OCI-LY7 (cell line): ENCODE measurements at regions not wholly inside any gene's neighbourhood (a gene's known extent, or its start where the extent isn't known, plus 50 kb on each side); places are given as distances from the start of the nearest gene placed in this dataset.

ENCODE experiments used
- EZH2phosphoT487 ChIP-seq: fragments of 200-600 bp; sonication (generic); IDR thresholded peaks from 2 replicates; pipeline ENCODE4 v1.6.1; 2018; ENCODE audit warnings: low read depth, borderline replicate concordance, mild to moderate bottlenecking, mixed run types, antibody characterized with exemption, low read length, moderate library complexity, mixed read lengths
- TF ChIP-seq, protein P1 (sequence below): fragments of 200-600 bp; sonication (generic); conservative IDR thresholded peaks from 2 replicates; pipeline ENCODE4 v1.5.1; 2014; ENCODE audit warnings: mild to moderate bottlenecking, antibody characterized with exemption, low read length, moderate library complexity, mixed read lengths

DNA sequence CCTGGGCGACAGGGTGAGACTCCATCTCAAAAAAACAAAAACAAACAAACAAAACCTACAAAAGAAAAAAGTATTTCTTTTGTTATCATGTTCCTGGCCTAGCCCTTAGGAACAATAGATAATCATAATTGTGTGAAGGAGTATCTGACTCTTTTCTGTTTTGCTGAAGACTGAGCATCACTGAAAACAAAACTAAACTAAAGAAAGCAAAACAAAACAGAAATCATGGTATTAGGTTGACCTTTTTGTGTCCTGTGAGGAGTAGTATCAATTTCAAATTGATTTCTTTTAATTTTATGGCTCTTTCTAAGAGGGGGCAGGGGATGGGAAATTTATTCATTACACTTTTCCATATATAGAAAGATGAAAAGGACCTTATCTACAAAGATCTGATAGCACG, 246.0 kb downstream of the YTHDC2 start:
- TF ChIP-seq, protein P1, sequence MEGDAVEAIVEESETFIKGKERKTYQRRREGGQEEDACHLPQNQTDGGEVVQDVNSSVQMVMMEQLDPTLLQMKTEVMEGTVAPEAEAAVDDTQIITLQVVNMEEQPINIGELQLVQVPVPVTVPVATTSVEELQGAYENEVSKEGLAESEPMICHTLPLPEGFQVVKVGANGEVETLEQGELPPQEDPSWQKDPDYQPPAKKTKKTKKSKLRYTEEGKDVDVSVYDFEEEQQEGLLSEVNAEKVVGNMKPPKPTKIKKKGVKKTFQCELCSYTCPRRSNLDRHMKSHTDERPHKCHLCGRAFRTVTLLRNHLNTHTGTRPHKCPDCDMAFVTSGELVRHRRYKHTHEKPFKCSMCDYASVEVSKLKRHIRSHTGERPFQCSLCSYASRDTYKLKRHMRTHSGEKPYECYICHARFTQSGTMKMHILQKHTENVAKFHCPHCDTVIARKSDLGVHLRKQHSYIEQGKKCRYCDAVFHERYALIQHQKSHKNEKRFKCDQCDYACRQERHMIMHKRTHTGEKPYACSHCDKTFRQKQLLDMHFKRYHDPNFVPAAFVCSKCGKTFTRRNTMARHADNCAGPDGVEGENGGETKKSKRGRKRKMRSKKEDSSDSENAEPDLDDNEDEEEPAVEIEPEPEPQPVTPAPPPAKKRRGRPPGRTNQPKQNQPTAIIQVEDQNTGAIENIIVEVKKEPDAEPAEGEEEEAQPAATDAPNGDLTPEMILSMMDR: no peak
- no peak for TF ChIP-seq EZH2phosphoT487
